Keratinocyte (primary cell): ENCODE measurements at regions not wholly inside any gene's neighbourhood (a gene's known extent, or its start where the extent isn't known, plus 50 kb on each side); places are given as distances from the start of the nearest gene placed in this dataset.

Experiments used
- CTCF ChIP-seq, 3 experiments: IDR thresholded peaks in 1 of 3; conservative IDR thresholded peaks in 1 of 3; optimal IDR thresholded peaks in 1 of 3; 2 replicates in 2 of 3; 3 replicates in 1 of 3; pipeline versions ENCODE3 to v1.5.1; 2011; ENCODE audit warnings: low read length in 3 of 3, mild to moderate bottlenecking in 3 of 3, moderate library complexity in 2 of 3, control low read depth in 1 of 3, inconsistent platforms in 1 of 3; ENCODE audit not compliant: insufficient read depth in 2 of 3; ENCODE audit errors: extremely low read depth in 1 of 3
- EZH2 ChIP-seq: IDR thresholded peaks from one replicate; pipeline ENCODE4 v1.6.1; 2012; ENCODE audit warnings: inconsistent platforms, mild to moderate bottlenecking, low read length, moderate library complexity

GRCh38 chr5:68521776-68522175, 306.2 kb downstream of the PIK3R1 start:
- TF ChIP-seq CTCF (optimal IDR thresholded peaks at IDR 0.05 in 1 of 3, IDR thresholded peaks at IDR 0.05 in 1 of 3, conservative IDR thresholded peaks at IDR 0.05 in 1 of 3; ENCODE audit: extremely low read depth in 1 of 3, insufficient read depth in 2 of 3, low read length in 3 of 3) (no peak), EZH2 (no peak)
